ENCODE measurements at regions not wholly inside any gene's neighbourhood (a gene's known extent, or its start where the extent isn't known, plus 50 kb on each side); places are given as distances from the start of the nearest gene placed in this dataset.

DNA sequence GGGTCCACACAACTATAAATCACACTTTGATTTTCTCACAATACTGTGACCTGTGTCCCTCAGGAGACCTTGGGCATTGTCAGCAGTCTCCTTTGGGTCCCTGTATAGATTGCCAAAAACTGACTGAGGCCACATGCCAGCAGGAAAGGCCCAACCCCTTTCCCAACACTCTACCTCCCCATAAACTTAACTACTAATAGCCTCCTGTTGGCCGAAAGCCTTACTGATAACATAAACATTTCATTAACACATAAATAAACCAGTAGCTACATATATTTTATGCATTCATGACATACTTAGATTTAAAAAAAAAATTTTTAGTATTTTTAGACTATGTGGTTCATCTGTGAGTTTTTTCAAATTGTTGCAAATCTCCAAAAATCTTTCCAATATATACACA is 153.5 kb downstream of the ARL4C start:
- Histone ChIP-seq H3K4me3 (ENCODE audit: low read length in 2 of 2) (no peak overlapping the region), H3K27ac (ENCODE audit: low read depth in 1 of 2, low read length in 2 of 2) (no peak overlapping the region), H3K4me1 (ENCODE audit: control insufficient read depth in 1 of 2, insufficient read depth in 2 of 2, low read length in 2 of 2) (no peaks in the 10 kb centered on the region), H3K9me3 (ENCODE audit: control insufficient read depth, low read length) (peaks cover 2% of the 10 kb centered on the region), H3K27me3 (ENCODE audit: control insufficient read depth in 1 of 2, insufficient read depth in 2 of 2, low read length in 1 of 2) (no peaks in the 10 kb centered on the region), H3K36me3 (ENCODE audit: control insufficient read depth in 1 of 2, insufficient read depth in 2 of 2, low read length in 1 of 2) (no peaks in the 10 kb centered on the region)
- intact Hi-C loops (cut with DNase I), result no loop called here
- 83 to 96% methylated on average over 1 of the region's 1 CpG for WGBS, 2 donors
- ATAC-seq (ENCODE audit: low FRiP score), result no peak
- DNase-seq, result no peak

- Histone ChIP-seq H3K27ac (ENCODE audit: low read depth in 1 of 2, low read length in 2 of 2) (no peak overlapping the region), H3K27me3 (ENCODE audit: control insufficient read depth in 1 of 2, insufficient read depth in 2 of 2, low read length in 1 of 2) (no peaks in the 10 kb centered on the region), H3K4me3 (ENCODE audit: low read length in 2 of 2) (no peak overlapping the region), H3K9me3 (ENCODE audit: control insufficient read depth, low read length) (peaks cover 2% of the 10 kb centered on the region), H3K36me3 (ENCODE audit: control insufficient read depth in 1 of 2, insufficient read depth in 2 of 2, low read length in 1 of 2) (no peaks in the 10 kb centered on the region), H3K4me1 (ENCODE audit: control insufficient read depth in 1 of 2, insufficient read depth in 2 of 2, low read length in 2 of 2) (no peaks in the 10 kb centered on the region)
- WGBS, 2 donors, result 88% methylated on average over 11 of the region's 11 CpGs
- ATAC-seq (ENCODE audit: low FRiP score), result no peak
- DNase-seq, result no peak
- intact Hi-C loops (cut with DNase I), result no loop called here
Observed at GRCh38 chr2:234341306-234341985, 155.4 kb downstream of the ARL4C start.

DNA sequence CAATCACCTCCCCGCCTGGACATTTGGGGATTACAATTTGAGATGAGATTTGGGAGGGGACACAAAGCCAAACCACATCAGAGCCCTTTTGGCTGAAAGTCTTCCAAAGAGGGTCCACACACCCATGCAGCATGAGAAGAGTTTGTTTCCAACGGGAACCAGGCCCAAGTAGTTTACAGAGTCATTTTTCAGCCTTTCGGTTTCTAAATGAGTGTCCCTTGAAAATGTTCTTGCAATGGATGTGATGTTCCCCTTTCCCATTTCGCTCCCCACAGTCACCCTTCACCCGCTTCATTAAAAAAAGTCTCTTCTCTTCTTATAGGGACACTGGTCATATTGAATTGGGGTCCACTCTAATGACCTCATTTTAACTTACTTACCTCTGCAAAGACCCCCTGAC is 157.4 kb downstream of the ARL4C start:
- H3K4me3 ChIP-seq (ENCODE audit: low read length in 2 of 2), result no peak overlapping the region
- no peaks in the 10 kb centered on the region for H3K36me3 ChIP-seq (ENCODE audit: control insufficient read depth in 1 of 2, insufficient read depth in 2 of 2, low read length in 1 of 2)
- H3K4me1 ChIP-seq (ENCODE audit: control insufficient read depth in 1 of 2, insufficient read depth in 2 of 2, low read length in 2 of 2), result no peaks in the 10 kb centered on the region
- ATAC-seq (ENCODE audit: low FRiP score) (no peak), DNase-seq (no peak)
- 91 to 93% methylated on average over 5 of the region's 5 CpGs for WGBS, 2 donors
- no peaks in the 10 kb centered on the region for H3K9me3 ChIP-seq (ENCODE audit: control insufficient read depth, low read length)
- H3K27ac ChIP-seq (ENCODE audit: low read depth in 1 of 2, low read length in 2 of 2), result no peak overlapping the region
- no peaks in the 10 kb centered on the region for H3K27me3 ChIP-seq (ENCODE audit: control insufficient read depth in 1 of 2, insufficient read depth in 2 of 2, low read length in 1 of 2)
- intact Hi-C loops (cut with DNase I), result no loop called here

- Histone ChIP-seq H3K27ac (ENCODE audit: low read depth in 1 of 2, low read length in 2 of 2) (no peak overlapping the region), H3K4me1 (ENCODE audit: control insufficient read depth in 1 of 2, insufficient read depth in 2 of 2, low read length in 2 of 2) (no peaks in the 10 kb centered on the region), H3K27me3 (ENCODE audit: control insufficient read depth in 1 of 2, insufficient read depth in 2 of 2, low read length in 1 of 2) (no peaks in the 10 kb centered on the region), H3K9me3 (ENCODE audit: control insufficient read depth, low read length) (no peaks in the 10 kb centered on the region), H3K36me3 (ENCODE audit: control insufficient read depth in 1 of 2, insufficient read depth in 2 of 2, low read length in 1 of 2) (no peaks in the 10 kb centered on the region), H3K4me3 (ENCODE audit: low read length in 2 of 2) (no peak overlapping the region)
- DNase-seq (no peak), ATAC-seq (ENCODE audit: low FRiP score) (no peak)
- intact Hi-C loops (cut with DNase I), result no loop called here
- WGBS, 2 donors, result 93 to 94% methylated on average over 2 of the region's 2 CpGs
Observed at GRCh38 chr2:234339011-234339410, 157.9 kb downstream of the ARL4C start.

- H3K4me3 ChIP-seq (ENCODE audit: low read length in 2 of 2), result no peak overlapping the region
- H3K4me1 ChIP-seq (ENCODE audit: control insufficient read depth in 1 of 2, insufficient read depth in 2 of 2, low read length in 2 of 2), result no peaks in the 10 kb centered on the region
- H3K27me3 ChIP-seq (ENCODE audit: control insufficient read depth in 1 of 2, insufficient read depth in 2 of 2, low read length in 1 of 2), result no peaks in the 10 kb centered on the region
- ATAC-seq (ENCODE audit: low FRiP score), result peak; percentile 75
- no peaks in the 10 kb centered on the region for H3K36me3 ChIP-seq (ENCODE audit: control insufficient read depth in 1 of 2, insufficient read depth in 2 of 2, low read length in 1 of 2)
- no peaks in the 10 kb centered on the region for H3K9me3 ChIP-seq (ENCODE audit: control insufficient read depth, low read length)
- DNase-seq, result peak in 1 of 2 donors; percentile 94
- 31 to 41% methylated on average over 19 of the region's 19 CpGs for WGBS, 2 donors
- intact Hi-C loops (cut with DNase I), result no loop called here
- no peak overlapping the region for H3K27ac ChIP-seq (ENCODE audit: low read depth in 1 of 2, low read length in 2 of 2)
Observed at GRCh38 chr2:234335661-234336228, 161.1 kb downstream of the ARL4C start.

- ATAC-seq (ENCODE audit: low FRiP score), result no peak
- H3K27ac ChIP-seq (ENCODE audit: low read depth in 1 of 2, low read length in 2 of 2), result no peak overlapping the region
- no peaks in the 10 kb centered on the region for H3K27me3 ChIP-seq (ENCODE audit: control insufficient read depth in 1 of 2, insufficient read depth in 2 of 2, low read length in 1 of 2)
- intact Hi-C loops (cut with DNase I), result no loop called here
- WGBS, 2 donors, result 78 to 82% methylated on average over 4 of the region's 4 CpGs
- H3K4me1 ChIP-seq (ENCODE audit: control insufficient read depth in 1 of 2, insufficient read depth in 2 of 2, low read length in 2 of 2), result no peaks in the 10 kb centered on the region
- no peak for DNase-seq
- no peak overlapping the region for H3K4me3 ChIP-seq (ENCODE audit: low read length in 2 of 2)
- no peaks in the 10 kb centered on the region for H3K36me3 ChIP-seq (ENCODE audit: control insufficient read depth in 1 of 2, insufficient read depth in 2 of 2, low read length in 1 of 2)
- H3K9me3 ChIP-seq (ENCODE audit: control insufficient read depth, low read length), result no peaks in the 10 kb centered on the region
Observed at GRCh38 chr2:234334756-234335155, 162.1 kb downstream of the ARL4C start.

DNA sequence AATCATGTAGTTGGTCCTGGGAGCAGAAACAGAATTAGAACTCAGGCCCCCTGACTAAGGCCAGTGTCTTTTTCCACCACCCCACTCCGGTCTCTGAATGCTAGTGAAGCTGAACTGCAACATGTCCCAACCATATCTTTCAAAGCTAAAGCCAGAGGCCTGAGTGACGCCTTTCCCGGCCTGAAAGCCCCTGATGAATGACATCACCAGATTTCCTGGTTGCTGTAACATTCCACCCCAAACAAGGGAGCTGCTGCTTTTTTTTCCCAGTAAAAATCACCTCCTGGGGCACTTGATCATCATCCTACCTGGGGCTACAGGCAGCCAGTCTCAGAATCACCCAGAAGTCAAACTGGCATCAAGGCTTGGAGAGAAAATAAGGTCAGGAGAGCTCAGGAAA is 162.7 kb downstream of the ARL4C start:
- WGBS, 2 donors, result 51 to 56% methylated on average over 3 of the region's 3 CpGs
- DNase-seq, result no peak
- H3K4me1 ChIP-seq (ENCODE audit: control insufficient read depth in 1 of 2, insufficient read depth in 2 of 2, low read length in 2 of 2), result no peaks in the 10 kb centered on the region
- no peaks in the 10 kb centered on the region for H3K36me3 ChIP-seq (ENCODE audit: control insufficient read depth in 1 of 2, insufficient read depth in 2 of 2, low read length in 1 of 2)
- no peak overlapping the region for H3K4me3 ChIP-seq (ENCODE audit: low read length in 2 of 2)
- ATAC-seq (ENCODE audit: low FRiP score), result no peak
- H3K27ac ChIP-seq (ENCODE audit: low read depth in 1 of 2, low read length in 2 of 2), result no peak overlapping the region
- intact Hi-C loops (cut with DNase I), result no loop called here
- H3K9me3 ChIP-seq (ENCODE audit: control insufficient read depth, low read length), result no peaks in the 10 kb centered on the region
- no peaks in the 10 kb centered on the region for H3K27me3 ChIP-seq (ENCODE audit: control insufficient read depth in 1 of 2, insufficient read depth in 2 of 2, low read length in 1 of 2)

- ATAC-seq (ENCODE audit: low FRiP score) (no peak), DNase-seq (no peak)
- H3K36me3 ChIP-seq (ENCODE audit: control insufficient read depth in 1 of 2, insufficient read depth in 2 of 2, low read length in 1 of 2), result no peaks in the 10 kb centered on the region
- H3K4me1 ChIP-seq (ENCODE audit: control insufficient read depth in 1 of 2, insufficient read depth in 2 of 2, low read length in 2 of 2), result no peaks in the 10 kb centered on the region
- H3K27me3 ChIP-seq (ENCODE audit: control insufficient read depth in 1 of 2, insufficient read depth in 2 of 2, low read length in 1 of 2), result no peaks in the 10 kb centered on the region
- H3K27ac ChIP-seq (ENCODE audit: low read depth in 1 of 2, low read length in 2 of 2), result no peak overlapping the region
- intact Hi-C loops (cut with DNase I), result no loop called here
- H3K9me3 ChIP-seq (ENCODE audit: control insufficient read depth, low read length), result no peaks in the 10 kb centered on the region
- no peak overlapping the region for H3K4me3 ChIP-seq (ENCODE audit: low read length in 2 of 2)
- 85 to 91% methylated on average over 10 of the region's 10 CpGs for WGBS, 2 donors
Observed at GRCh38 chr2:234333168-234334130, 163.4 kb downstream of the ARL4C start.
